Fibroblast of peridontal ligament (primary cell): ENCODE measurements at regions not wholly inside any gene's neighbourhood (a gene's known extent, or its start where the extent isn't known, plus 50 kb on each side); places are given as distances from the start of the nearest gene placed in this dataset.
"Not testable (repeated sequence)": the region's sequence is repeated elsewhere in the genome, so short reads cannot be mapped to it uniquely, and the experiment has no call there.

Source experiments
- DNase-seq: peaks from one replicate; pipeline ENCODE4 v3.0.0-alpha.2; 2010; ENCODE audit errors: extremely low read depth

DNA sequence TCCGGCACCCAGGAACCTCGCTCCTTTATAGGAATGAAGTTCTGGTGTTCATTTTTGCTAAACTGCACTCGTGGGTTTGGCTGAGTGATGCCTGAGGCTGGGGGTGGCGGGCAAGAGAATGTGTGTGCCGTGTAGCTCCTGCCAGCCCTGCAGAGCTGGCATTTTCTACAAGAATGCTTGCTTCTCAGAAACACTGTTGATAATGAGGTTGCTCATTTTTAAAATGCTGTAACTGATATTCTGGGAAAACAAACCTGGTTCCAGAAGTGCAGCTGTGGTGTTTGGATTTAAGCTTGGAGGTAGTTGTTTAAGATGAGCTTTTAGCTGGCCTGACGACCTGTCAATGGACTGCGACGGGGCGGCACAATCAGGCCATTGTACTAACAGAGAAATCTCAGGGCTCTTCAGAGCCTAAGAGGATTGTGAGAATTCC, 511.9 kb upstream of the TNP1 start:
- peak; percentile 40 for DNase-seq

- DNase-seq, result peak; percentile 39
Measured at GRCh38 chr2:217370391-217370790, 510.5 kb upstream of the TNP1 start.

GRCh38 chr2:217367464-217367863, 507.6 kb upstream of the TNP1 start:
- no peak for DNase-seq

- no peak for DNase-seq
Measured at GRCh38 chr2:217366966-217367365, 507.1 kb upstream of the TNP1 start.

DNA sequence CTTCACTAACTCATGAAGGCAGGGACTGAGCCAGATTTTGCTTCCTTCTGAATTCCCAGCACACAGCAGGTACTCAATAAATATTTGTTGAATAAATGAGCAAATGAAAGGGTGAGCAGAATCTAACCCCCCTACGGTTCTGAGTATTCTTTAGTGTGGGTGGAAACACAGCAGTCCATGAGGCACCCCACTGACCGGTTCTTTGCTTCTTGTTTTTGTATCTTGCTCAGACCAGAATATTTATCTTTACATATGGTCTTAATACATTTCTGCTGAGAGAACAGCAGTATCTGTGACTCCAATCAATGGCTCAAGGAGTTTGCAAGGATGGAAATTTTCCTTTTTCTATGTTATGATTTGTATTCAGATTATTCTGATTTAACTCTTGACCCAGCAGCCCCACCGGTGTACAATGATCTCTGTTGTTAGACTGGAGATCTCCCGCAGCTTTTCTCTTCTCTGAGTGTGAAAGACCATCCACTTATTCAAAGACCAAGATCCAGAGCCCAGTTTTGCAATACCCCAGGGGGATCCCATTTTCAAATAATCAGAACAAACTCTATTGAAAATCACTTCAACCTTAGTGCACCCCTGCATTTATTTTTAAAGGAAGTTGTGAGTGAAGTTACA, 506.5 kb upstream of the TNP1 start:
- DNase-seq, result no peak

GRCh38 chr2:217365656-217366055, 505.8 kb upstream of the TNP1 start:
- no peak for DNase-seq

DNA sequence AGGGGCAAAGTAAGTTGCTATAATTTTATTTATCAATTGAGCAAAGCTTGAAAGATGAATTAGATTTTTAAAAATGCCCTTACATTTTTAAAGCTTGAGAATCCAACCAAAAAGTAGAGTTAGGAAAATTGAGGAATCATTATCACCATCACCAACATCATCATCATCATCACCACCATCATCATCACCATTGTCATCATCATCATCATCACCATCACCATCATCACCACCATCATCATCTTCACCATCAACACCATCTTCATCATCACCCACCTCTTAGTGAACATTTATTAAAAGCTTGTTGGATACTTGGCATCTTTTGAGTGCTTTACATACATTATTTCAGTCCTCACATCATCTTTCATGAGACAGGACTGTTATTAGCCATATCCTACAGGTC, 504.4 kb upstream of the TNP1 start:
- no peak for DNase-seq

- no peak for DNase-seq
Measured at GRCh38 chr2:217363470-217363869, 503.6 kb upstream of the TNP1 start.

DNA sequence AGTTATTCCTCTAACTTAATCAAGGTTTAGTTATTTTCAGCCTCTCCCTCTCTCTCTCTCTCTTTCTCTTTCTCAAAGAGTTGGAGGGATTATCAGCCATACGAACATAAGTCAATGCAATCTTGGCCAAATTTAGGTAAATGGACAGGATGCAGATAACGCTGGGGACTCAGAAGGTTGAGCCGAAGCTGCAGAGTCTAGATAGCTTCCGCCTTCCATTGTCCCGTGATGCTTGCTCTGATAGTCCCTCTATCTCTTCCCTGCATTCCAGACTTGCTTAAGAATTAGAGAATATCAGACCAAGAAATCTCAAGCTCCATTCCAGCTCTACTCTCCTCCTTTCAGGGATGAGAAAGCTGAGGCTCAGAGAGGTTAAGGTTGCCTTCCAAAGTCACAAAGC, 502.8 kb upstream of the TNP1 start:
- no peak for DNase-seq

GRCh38 chr2:217362286-217362685, 502.4 kb upstream of the TNP1 start:
- DNase-seq, result no peak

DNA sequence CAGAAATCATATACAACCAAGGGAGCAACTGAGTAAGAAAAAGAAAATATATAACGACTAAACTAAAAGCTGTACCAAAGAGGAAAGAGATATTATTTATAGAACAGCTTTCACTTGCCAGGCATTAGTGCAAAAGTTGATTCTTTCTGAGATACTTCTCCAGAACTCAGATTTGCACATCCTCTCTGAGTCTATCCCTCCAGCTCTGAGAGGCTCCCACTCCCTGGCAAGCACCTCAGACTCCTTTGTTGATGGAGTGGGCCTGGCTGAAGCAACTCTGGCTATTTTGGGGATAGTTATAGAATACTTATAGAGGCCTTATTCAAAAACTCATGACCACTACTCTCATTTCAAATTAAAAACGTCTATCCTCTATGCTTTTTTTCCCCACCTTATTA, 501.6 kb upstream of the TNP1 start:
- no peak for DNase-seq

- DNase-seq, result peak; percentile 52
Measured at GRCh38 chr2:217360781-217361482, 501.1 kb upstream of the TNP1 start.

DNA sequence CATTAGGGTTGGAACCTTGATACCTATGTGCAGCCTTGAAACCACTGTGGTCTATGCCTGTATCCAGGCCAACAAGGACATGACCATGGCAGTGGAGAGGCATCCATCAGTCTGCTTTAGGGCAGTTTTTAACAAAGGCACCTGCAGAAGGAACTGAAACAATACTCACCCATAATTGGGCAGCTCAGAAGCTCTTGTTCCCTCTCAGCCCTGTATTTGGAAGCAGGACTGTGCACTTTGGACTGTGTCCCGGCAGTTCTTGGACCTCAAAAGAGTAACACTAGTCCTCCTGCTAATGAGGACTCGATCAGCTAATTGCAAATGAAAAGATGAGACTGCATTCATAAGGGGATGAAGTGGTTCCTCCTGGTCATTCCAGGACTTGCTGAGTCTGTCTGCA, 500.2 kb upstream of the TNP1 start:
- DNase-seq, result no peak

GRCh38 chr2:217357886-217358620, 498.2 kb upstream of the TNP1 start:
- DNase-seq, result no peak

DNA sequence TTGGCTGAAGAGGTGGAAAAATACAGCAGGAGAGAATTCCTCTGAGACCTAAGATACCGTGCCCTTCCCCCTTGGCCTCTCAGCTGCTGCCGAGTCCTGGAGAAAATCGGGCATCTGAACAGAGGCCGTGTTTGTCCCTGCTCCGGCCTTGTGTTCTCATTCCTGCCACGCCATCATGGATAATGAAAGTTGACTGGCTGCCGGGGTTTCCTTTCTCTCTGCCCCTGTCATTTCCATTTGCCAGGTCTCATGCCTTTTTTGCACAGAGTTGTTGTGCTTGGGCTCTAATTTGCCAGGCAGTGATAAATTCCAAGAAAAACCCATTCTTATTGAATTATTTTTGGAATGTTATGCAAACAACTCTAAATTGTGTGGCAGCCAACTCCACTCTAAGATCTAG, 496.9 kb upstream of the TNP1 start:
- peak; percentile 62 for DNase-seq

GRCh38 chr2:217356142-217356541, 496.3 kb upstream of the TNP1 start:
- DNase-seq, result no peak

DNA sequence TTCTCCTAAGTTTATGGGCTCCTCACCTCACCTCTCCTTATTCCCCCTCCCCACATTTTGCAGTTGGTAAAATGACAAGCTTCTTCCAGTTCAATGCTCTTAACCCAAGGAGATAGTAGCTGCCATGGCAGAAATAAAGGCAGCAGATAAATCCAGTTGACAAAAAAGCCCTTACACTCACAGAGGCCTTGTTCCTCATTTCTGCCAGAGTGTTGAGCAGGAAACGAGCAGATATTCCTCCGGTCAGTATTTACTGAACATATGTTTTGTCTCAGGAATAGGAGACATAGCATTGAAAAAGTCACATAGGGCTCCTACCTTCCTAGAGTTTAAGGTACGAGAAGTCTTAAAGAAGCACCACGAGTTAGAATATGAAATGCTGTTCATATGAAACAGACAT, 493.7 kb upstream of the TNP1 start:
- DNase-seq, result no peak

- no peak for DNase-seq
Measured at GRCh38 chr2:217351378-217351777, 491.5 kb upstream of the TNP1 start.

DNA sequence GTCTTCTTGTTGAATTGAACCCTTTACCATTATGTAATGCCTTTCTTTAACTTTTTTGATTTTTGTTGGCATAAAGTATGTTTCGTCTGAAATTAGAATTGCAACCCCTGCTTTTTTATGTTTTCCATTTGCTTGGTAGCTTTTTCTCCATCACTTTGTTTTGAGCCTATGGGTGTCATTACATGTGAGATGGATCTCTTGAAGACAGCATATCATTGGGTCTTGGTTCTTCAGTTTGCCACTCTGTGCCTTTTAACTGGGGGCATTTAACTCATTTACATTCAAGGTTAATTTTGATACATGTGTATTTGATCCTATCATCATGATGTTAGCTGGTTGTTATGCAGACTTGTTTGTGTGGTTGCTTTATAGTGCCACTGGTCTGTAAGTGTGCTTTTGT, 489.4 kb upstream of the TNP1 start:
- DNase-seq, result no peak

- DNase-seq, result not testable (repeated sequence)
Measured at GRCh38 chr2:217347630-217348029, 487.8 kb upstream of the TNP1 start.

- not testable (repeated sequence) for DNase-seq
Measured at GRCh38 chr2:217346043-217346442, 486.2 kb upstream of the TNP1 start.

DNA sequence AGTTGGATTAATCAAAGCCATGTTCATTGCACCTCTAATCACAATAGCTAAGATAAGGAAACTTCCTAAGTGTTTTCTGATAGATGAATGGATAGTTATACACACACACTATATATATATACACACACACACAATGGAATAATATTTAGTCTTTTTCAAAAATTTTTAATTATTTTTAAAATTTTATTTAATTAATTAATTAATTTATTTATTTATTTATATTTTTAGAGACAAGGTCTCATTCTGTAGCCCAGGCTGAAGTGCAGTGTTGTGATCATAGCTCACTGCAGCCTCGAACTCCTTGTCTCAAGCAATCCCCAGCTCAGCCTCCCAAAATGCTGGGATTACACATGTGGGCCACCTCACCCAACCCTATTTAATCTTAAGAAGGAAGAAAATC, 481.0 kb upstream of the TNP1 start:
- no peak for DNase-seq

DNA sequence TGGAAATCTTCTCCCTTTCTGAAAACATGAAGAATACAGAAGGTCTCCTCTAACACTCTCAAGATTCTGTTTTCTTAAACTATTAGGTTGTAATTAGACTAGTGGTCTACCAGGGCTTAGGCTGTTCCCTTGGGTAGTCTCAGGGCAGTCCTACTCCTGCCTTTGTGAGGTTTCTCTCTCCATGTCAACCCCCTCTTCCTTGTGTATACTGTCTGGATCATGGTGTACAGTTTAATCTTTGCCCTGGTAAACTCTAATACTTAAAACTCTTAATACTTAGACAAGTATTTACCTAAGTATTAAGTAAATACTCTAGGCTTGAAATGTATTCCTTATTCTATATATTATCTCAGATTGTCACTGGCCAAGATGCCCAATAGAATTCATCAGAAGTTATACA, 480.3 kb upstream of the TNP1 start:
- no peak for DNase-seq
